Ovary (tissue), 7 donors: ENCODE measurements at regions not wholly inside any gene's neighbourhood (a gene's known extent, or its start where the extent isn't known, plus 50 kb on each side); places are given as distances from the start of the nearest gene placed in this dataset.

ENCODE experiments used
- DNase-seq, 5 donors: peaks; one replicate each; pipeline ENCODE4 v3.0.0-alpha.2; 2019 to 2020
- H3K27ac ChIP-seq, 2 donors: fragments of 200-600 bp; one replicate each; pipeline versions ENCODE4 v1.5.1 to v1.8.0; 2019 to 2022
- H3K27me3 ChIP-seq: fragments of 200-600 bp; one replicate; pipeline ENCODE4 v1.8.0; 2022
- H3K36me3 ChIP-seq: fragments of 200-600 bp; sonication (generic); one replicate; pipeline ENCODE4 v1.5.1; 2019
- H3K4me1 ChIP-seq: one replicate; pipeline ENCODE4 v1.8.1; 2013; ENCODE audit warnings: mild to moderate bottlenecking, moderate library complexity; ENCODE audit not compliant: insufficient read depth
- H3K4me3 ChIP-seq: fragments of 200-600 bp; sonication (generic); one replicate; pipeline ENCODE4 v1.5.1; 2017
- H3K9me3 ChIP-seq, 2 donors: fragments of 200-600 bp in 1 of 2; sonication (generic) in 1 of 2; one replicate each; pipeline versions ENCODE4 v1.5.1 to v1.8.1; 2013 to 2019; ENCODE audit warnings: mild to moderate bottlenecking in 1 of 2, moderate library complexity in 1 of 2
- EP300 ChIP-seq: sonication (generic); formaldehyde crosslinking; IDR thresholded peaks from one replicate; pipeline ENCODE4 v1.6.1; 2017; ENCODE audit warnings: antibody characterized with exemption
- POLR2A ChIP-seq: fragments of 450-650 bp; IDR thresholded peaks from one replicate; pipeline ENCODE4 v1.6.1; 2017; ENCODE audit warnings: antibody characterized with exemption, mild to moderate bottlenecking, moderate library complexity
- WGBS, 3 donors: extraction: QIAGEN DNeasy Blood & Tissue Kit in 1 of 3; methylation state at CpG; one replicate each; pipeline versions ENCODE4 v1.1.5 to v1.1.7; 2013 to 2017; 5-methylcytosine and 5-hydroxymethylcytosine counted together
- intact Hi-C, 4 donors: fragments of 100-400 bp; cut with DNase I; formaldehyde crosslinking; loops; one replicate each; pipeline versions ENCODE4 v1.11.0 to v1.15.1; 2022 to 2023
- TF ChIP-seq, protein P1 (sequence below), 3 donors: fragments of 450-650 bp in 2 of 3; fragments of 200-600 bp in 1 of 3; IDR thresholded peaks; one replicate each; pipeline versions ENCODE4 v1.5.1 to v1.8.0; 2016 to 2022; ENCODE audit warnings: antibody characterized with exemption in 3 of 3, mild to moderate bottlenecking in 1 of 3
- donor health status: DM: no; HTN: no; CAD: no; lungs with moderate emphysema.
- donor health status: DM: no; HTN: no; CAD: no.
- donor health status: Bipolar disorder and iron deficiency.
- donor health status: DM: no; HTN: no; CAD: no.
- donor health status: DM: yes; HTN: yes; CAD: no.

DNA sequence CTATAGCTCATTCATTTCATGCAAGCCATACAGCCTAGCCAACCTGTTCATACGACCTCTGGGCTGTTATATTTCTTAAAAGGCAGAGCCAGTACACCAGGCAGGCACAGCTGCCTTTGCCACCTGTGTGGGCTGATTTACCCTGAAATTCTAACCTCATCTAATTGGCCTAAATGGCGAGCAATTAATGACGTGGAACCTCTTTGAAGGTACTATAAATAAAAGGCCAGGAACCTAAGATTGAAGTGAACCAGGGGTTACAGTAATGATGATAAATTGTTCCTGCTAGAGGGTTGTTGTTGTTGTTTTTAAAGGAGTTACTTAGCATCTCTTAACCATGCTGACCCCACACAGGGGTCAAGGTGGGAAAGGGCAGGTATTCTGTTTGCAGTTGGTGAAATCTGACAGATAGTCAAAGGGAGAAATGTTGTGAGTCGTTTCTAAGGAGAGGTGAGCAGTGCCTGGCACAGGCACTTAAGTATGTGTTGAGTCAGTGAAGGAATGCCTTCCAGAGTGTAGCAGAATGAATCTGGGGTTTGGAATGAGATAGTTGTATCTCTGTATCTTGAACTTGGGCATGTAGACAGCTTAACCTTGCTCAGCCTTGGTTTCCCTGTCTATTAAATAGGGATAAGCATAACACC is 213.5 kb upstream of the NAV2 start:
- intact Hi-C loops = no loop called here

DNA sequence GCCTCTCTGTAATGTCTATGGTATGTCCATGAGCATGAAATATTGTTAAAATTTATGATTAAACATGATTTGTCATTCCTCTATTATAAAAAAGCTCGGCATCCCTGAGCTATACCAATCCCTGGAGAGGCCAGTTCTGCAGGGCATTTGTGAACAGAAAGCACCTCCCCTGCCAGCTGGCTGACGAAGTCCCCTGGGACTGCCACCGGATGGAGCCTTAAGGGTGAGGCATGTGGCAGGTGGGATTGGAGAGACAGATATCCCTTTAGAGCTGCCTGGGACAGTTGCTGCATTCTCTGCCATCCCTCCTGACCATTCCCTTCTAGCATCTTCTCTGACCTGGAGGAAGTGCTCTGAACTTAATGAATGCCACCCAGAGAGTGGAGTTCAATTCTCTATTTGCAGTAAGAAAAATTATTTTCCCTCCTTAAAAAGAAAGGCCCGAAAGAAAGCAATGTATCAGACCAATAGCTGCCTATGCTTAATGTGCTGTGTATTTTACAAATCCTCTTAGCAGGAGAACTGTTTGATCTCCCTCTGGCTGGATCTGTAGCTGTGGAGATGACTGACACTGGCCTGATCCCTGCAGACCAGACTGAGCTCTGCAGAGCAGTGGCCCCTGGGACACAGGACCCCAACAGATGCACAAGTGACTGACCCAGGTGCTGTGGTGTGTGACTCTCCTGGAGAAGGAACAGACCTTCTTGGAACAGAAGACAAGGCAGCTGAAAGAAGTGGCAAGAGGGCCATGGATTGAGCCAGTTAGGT is 219.0 kb upstream of the NAV2 start:
- TF ChIP-seq, protein P1, sequence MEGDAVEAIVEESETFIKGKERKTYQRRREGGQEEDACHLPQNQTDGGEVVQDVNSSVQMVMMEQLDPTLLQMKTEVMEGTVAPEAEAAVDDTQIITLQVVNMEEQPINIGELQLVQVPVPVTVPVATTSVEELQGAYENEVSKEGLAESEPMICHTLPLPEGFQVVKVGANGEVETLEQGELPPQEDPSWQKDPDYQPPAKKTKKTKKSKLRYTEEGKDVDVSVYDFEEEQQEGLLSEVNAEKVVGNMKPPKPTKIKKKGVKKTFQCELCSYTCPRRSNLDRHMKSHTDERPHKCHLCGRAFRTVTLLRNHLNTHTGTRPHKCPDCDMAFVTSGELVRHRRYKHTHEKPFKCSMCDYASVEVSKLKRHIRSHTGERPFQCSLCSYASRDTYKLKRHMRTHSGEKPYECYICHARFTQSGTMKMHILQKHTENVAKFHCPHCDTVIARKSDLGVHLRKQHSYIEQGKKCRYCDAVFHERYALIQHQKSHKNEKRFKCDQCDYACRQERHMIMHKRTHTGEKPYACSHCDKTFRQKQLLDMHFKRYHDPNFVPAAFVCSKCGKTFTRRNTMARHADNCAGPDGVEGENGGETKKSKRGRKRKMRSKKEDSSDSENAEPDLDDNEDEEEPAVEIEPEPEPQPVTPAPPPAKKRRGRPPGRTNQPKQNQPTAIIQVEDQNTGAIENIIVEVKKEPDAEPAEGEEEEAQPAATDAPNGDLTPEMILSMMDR (IDR thresholded peaks at IDR 0.05) = no peak
- TF ChIP-seq POLR2A (no peak), EP300 (no peak)
- DNase-seq = no peak
- 56 to 70% (median 63%) methylated on average over 4 of the region's 4 CpGs for WGBS, 3 donors
- H3K36me3 ChIP-seq = no peaks in the 10 kb centered on the region
- no peaks in the 10 kb centered on the region for H3K9me3 ChIP-seq
- no peak overlapping the region for H3K4me3 ChIP-seq
- H3K27me3 ChIP-seq = no peaks in the 10 kb centered on the region
- no peak overlapping the region for H3K27ac ChIP-seq
- intact Hi-C loops = no loop called here
- no peaks in the 10 kb centered on the region for H3K4me1 ChIP-seq

More for the DNA sequence above, 213.5 kb upstream of the NAV2 start:
- TF ChIP-seq, protein P1 (IDR thresholded peaks at IDR 0.05) = no peak
- TF ChIP-seq POLR2A (no peak), EP300 (no peak)
- H3K27me3 ChIP-seq = no peaks in the 10 kb centered on the region
- H3K4me3 ChIP-seq = no peak overlapping the region
- H3K36me3 ChIP-seq = no peaks in the 10 kb centered on the region
- H3K9me3 ChIP-seq = no peaks in the 10 kb centered on the region
- no peaks in the 10 kb centered on the region for H3K4me1 ChIP-seq
- WGBS, 3 donors = 22 to 42% (median 25%) methylated on average over 4 of the region's 4 CpGs
- no peak for DNase-seq
- no peak overlapping the region for H3K27ac ChIP-seq

DNA sequence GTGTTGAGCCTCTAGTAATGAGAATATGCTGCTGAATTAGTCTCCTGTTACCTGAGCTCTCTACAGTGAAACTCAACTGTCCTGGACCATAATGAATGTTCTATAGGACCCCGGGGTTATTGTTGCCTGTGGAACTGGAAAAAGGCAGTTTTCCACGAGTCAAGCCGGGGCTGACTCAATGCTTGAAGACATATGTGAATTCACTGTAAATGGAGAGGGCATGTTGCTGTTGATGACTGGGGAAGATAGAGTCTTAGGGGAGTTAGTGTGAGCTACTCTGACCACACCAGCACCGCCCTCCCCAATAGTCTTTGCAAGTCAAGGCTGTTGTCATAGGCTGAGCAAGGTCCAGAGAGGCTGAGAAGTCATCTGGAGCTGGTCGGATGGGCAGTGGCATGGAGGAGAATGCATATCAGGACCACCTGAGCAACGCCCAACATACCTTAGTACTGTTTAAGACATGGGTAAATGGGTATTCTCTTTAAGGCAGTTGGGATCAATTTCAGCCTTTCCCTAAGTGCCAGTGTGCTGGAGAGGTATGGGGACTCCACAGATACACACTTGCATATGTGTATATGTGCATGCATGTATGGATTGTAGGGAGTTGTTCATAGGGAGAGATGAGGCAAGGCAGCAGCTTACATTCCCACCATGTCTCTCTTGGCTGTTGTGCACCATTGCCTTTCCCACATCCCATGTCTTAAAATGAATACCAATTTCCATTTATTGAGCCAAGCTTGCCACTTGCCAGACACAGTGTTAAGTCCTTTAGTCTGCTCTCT is 230.1 kb upstream of the NAV2 start:
- intact Hi-C loops = no loop called here
- TF ChIP-seq POLR2A (no peak), EP300 (no peak)
- TF ChIP-seq, protein P1 (IDR thresholded peaks at IDR 0.05) = no peak
- WGBS, 3 donors = 73 to 86% (median 76%) methylated on average over 6 of the region's 6 CpGs
- no peak for DNase-seq
- Histone ChIP-seq H3K4me3 (no peak overlapping the region), H3K36me3 (no peaks in the 10 kb centered on the region), H3K9me3 (no peaks in the 10 kb centered on the region), H3K27me3 (no peaks in the 10 kb centered on the region), H3K4me1 (no peaks in the 10 kb centered on the region), H3K27ac (no peak overlapping the region)

DNA sequence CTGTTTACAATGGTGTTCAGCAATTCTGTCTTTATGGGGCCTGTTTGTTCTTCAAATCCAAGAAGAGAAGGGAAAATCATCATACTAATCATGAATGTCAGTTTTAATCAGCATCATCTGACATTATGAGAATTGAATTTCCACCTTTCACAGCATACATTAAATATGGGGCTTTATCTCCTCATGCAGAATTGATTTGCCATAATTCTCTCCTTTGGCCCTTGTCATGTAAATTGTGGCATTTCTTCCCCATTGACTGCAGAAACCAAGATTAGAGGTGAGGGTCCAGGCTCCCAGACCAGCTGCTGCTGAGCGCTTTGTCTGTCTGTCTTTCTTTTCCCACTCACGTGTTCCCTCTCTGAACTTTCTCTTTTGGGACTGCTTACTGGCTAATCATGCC is 232.1 kb upstream of the NAV2 start:
- WGBS, 3 donors = 52 to 72% (median 65%) methylated on average over 2 of the region's 2 CpGs
- no peak for DNase-seq
- Histone ChIP-seq H3K4me1 (no peaks in the 10 kb centered on the region), H3K27me3 (no peaks in the 10 kb centered on the region), H3K9me3 (no peaks in the 10 kb centered on the region), H3K4me3 (no peak overlapping the region), H3K27ac (no peak overlapping the region), H3K36me3 (no peaks in the 10 kb centered on the region)
- TF ChIP-seq, protein P1 (IDR thresholded peaks at IDR 0.05) = no peak
- TF ChIP-seq POLR2A (no peak), EP300 (no peak)
- intact Hi-C loops = no loop called here
